MM.1S (cell line): ENCODE measurements at regions not wholly inside any gene's neighbourhood (a gene's known extent, or its start where the extent isn't known, plus 50 kb on each side); places are given as distances from the start of the nearest gene placed in this dataset.

Source experiments
- DNase-seq: peaks from one replicate; pipeline ENCODE4 v3.0.0-alpha.2; 2015
- H2AFZ ChIP-seq: fragments of 300-600 bp; sonication (generic); 2 replicates; pipeline ENCODE4 v1.6.0; 2016; ENCODE audit warnings: antibody characterized with exemption, low read length
- H3F3A ChIP-seq: fragments of 300-600 bp; sonication (generic); 2 replicates; pipeline ENCODE4 v1.6.1; 2016; ENCODE audit warnings: mild to moderate bottlenecking, antibody characterized with exemption, low read length, moderate library complexity, mixed read lengths; ENCODE audit not compliant: insufficient read depth
- H3K27ac ChIP-seq: fragments of 300-600 bp; sonication (generic); 2 replicates; pipeline ENCODE4 v1.5.1; 2016; ENCODE audit warnings: mild to moderate bottlenecking, low read length
- H3K27me3 ChIP-seq: fragments of 300-600 bp; sonication (generic); replicated peaks from 2 replicates; pipeline ENCODE4 v1.6.0; 2016; ENCODE audit warnings: low read length; ENCODE audit not compliant: insufficient read depth
- H3K36me3 ChIP-seq: fragments of 300-600 bp; sonication (generic); replicated peaks from 2 replicates; pipeline ENCODE4 v1.6.1; 2016; ENCODE audit warnings: mild to moderate bottlenecking, low read length, mixed read lengths; ENCODE audit not compliant: insufficient read depth
- H3K4me1 ChIP-seq: fragments of 300-600 bp; sonication (generic); 2 replicates; pipeline ENCODE4 v1.6.1; 2016; ENCODE audit warnings: low read length, mixed read lengths
- H3K4me2 ChIP-seq: fragments of 300-600 bp; sonication (generic); 2 replicates; pipeline ENCODE4 v1.6.0; 2016; ENCODE audit warnings: low read depth, low read length
- H3K4me3 ChIP-seq: fragments of 300-600 bp; sonication (generic); 2 replicates; pipeline ENCODE4 v1.5.1; 2016; ENCODE audit warnings: low read length, mixed read lengths
- H3K79me2 ChIP-seq: fragments of 300-600 bp; sonication (generic); 2 replicates; pipeline ENCODE4 v1.6.1; 2016; ENCODE audit warnings: mixed run types, low read length, mixed read lengths
- H3K9ac ChIP-seq: fragments of 300-600 bp; sonication (generic); 2 replicates; pipeline ENCODE4 v1.6.1; 2016; ENCODE audit warnings: low read length, mixed read lengths
- H3K9me2 ChIP-seq: fragments of 300-600 bp; sonication (generic); replicated peaks from 2 replicates; pipeline ENCODE4 v1.6.1; 2016; ENCODE audit warnings: mild to moderate bottlenecking, low read length, mixed read lengths; ENCODE audit not compliant: insufficient read depth
- H3K9me3 ChIP-seq: fragments of 300-600 bp; sonication (generic); replicated peaks from 2 replicates; pipeline ENCODE4 v1.6.1; 2016; ENCODE audit warnings: mild to moderate bottlenecking, low read length, mixed read lengths; ENCODE audit not compliant: insufficient read depth
- H4K20me1 ChIP-seq: fragments of 300-600 bp; sonication (generic); 2 replicates; pipeline ENCODE4 v1.6.1; 2016; ENCODE audit warnings: mild to moderate bottlenecking, low read length, moderate library complexity, mixed read lengths; ENCODE audit not compliant: insufficient read depth
- EZH2 ChIP-seq: fragments of 300-600 bp; sonication (generic); optimal IDR thresholded peaks from 2 replicates; pipeline ENCODE3; 2017; ENCODE audit warnings: low read depth, mild to moderate bottlenecking, antibody characterized with exemption, low read length, mixed read lengths
- EZH2phosphoT487 ChIP-seq: fragments of 300-600 bp; sonication (generic); IDR thresholded peaks from 2 replicates; pipeline ENCODE4 v1.6.1; 2018; ENCODE audit warnings: antibody characterized with exemption, low read length
- TF ChIP-seq, protein P1 (sequence below): fragments of 300-600 bp; sonication (generic); IDR thresholded peaks from 2 replicates; pipeline ENCODE4 v1.5.1; 2016; ENCODE audit warnings: antibody characterized with exemption, low read length, mixed read lengths

- Histone ChIP-seq H3F3A (no peaks in the 10 kb centered on the region), H3K79me2 (no peaks in the 10 kb centered on the region), H3K4me3 (no peak overlapping the region), H3K9ac (no peak overlapping the region), H3K4me1 (no peaks in the 10 kb centered on the region), H2AFZ (no peak overlapping the region), H4K20me1 (no peaks in the 10 kb centered on the region), H3K36me3 (no peaks in the 10 kb centered on the region), H3K9me3 (0 out of 2 replicates have a peak, but pooled peaks cover 3% of the 10 kb centered on the region), H3K27me3 (no peaks in the 10 kb centered on the region), H3K4me2 (no peak overlapping the region), H3K27ac (no peak overlapping the region), H3K9me2 (no peaks in the 10 kb centered on the region)
- no peak for DNase-seq
- no peak for TF ChIP-seq EZH2
- TF ChIP-seq EZH2phosphoT487 = no peak
- TF ChIP-seq, protein P1, sequence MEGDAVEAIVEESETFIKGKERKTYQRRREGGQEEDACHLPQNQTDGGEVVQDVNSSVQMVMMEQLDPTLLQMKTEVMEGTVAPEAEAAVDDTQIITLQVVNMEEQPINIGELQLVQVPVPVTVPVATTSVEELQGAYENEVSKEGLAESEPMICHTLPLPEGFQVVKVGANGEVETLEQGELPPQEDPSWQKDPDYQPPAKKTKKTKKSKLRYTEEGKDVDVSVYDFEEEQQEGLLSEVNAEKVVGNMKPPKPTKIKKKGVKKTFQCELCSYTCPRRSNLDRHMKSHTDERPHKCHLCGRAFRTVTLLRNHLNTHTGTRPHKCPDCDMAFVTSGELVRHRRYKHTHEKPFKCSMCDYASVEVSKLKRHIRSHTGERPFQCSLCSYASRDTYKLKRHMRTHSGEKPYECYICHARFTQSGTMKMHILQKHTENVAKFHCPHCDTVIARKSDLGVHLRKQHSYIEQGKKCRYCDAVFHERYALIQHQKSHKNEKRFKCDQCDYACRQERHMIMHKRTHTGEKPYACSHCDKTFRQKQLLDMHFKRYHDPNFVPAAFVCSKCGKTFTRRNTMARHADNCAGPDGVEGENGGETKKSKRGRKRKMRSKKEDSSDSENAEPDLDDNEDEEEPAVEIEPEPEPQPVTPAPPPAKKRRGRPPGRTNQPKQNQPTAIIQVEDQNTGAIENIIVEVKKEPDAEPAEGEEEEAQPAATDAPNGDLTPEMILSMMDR = no peak
These were observed 1001.0 kb upstream of the WWC1 start for GRCh38 chr5:167290478-167290877.

GRCh38 chr5:167294882-167295680 lies 996.4 kb upstream of the WWC1 start:
- Histone ChIP-seq H4K20me1 (no peaks in the 10 kb centered on the region), H3K4me3 (no peak overlapping the region), H3F3A (no peaks in the 10 kb centered on the region), H3K79me2 (no peaks in the 10 kb centered on the region), H2AFZ (no peak overlapping the region), H3K36me3 (no peaks in the 10 kb centered on the region), H3K4me2 (no peak overlapping the region), H3K9me3 (0 out of 2 replicates have a peak, but pooled peaks cover 3% of the 10 kb centered on the region), H3K27me3 (no peaks in the 10 kb centered on the region), H3K9me2 (no peaks in the 10 kb centered on the region), H3K4me1 (0 out of 2 replicates have a peak, but pooled peaks cover 3% of the 10 kb centered on the region), H3K9ac (no peak overlapping the region), H3K27ac (no peak overlapping the region)
- no peak for TF ChIP-seq EZH2
- no peak for TF ChIP-seq EZH2phosphoT487
- TF ChIP-seq, protein P1 = no peak
- DNase-seq = no peak

- H3K27me3 ChIP-seq = no peaks in the 10 kb centered on the region
- DNase-seq = no peak
- no peak overlapping the region for H3K4me2 ChIP-seq
- no peak overlapping the region for H2AFZ ChIP-seq
- no peak overlapping the region for H3K27ac ChIP-seq
- H3F3A ChIP-seq = no peaks in the 10 kb centered on the region
- H3K79me2 ChIP-seq = no peaks in the 10 kb centered on the region
- H4K20me1 ChIP-seq = no peaks in the 10 kb centered on the region
- no peaks in the 10 kb centered on the region for H3K9me2 ChIP-seq
- TF ChIP-seq EZH2 = no peak
- TF ChIP-seq, protein P1 = no peak
- TF ChIP-seq EZH2phosphoT487 = no peak
- H3K36me3 ChIP-seq = no peaks in the 10 kb centered on the region
- H3K9me3 ChIP-seq = no peaks in the 10 kb centered on the region
- 0 out of 2 replicates have a peak, but pooled peaks cover 3% of the 10 kb centered on the region for H3K4me1 ChIP-seq
- H3K4me3 ChIP-seq = no peak overlapping the region
- H3K9ac ChIP-seq = no peak overlapping the region
These were observed 995.8 kb upstream of the WWC1 start for GRCh38 chr5:167295681-167296005.
